Inflammatory macrophage treated with lipopolysaccharide for 4 hours (primary cell): ENCODE measurements at regions not wholly inside any gene's neighbourhood (a gene's known extent, or its start where the extent isn't known, plus 50 kb on each side); places are given as distances from the start of the nearest gene placed in this dataset.

Experiments
- DNase-seq: peaks from one replicate; pipeline ENCODE4 v3.0.0-alpha.2; 2020

DNA sequence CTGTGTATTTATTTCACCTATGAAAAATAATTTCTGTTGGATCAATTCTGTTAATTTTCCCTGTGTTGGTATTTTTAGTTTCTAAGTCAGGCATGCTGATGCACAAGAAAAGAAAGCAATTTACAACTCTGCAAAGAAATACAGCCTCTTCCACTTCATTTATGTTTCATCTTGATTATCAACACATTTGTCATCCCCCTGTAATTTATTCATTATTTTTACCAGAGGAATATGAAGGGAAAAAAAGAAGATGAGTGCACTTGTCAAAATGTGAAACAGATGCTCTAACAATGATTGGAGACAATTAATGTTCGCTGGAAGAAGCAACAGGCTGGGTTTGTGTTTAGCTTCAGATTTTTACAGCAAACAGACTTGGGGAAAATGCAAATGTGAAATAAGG, 958.5 kb upstream of the SEL1L start:
- DNase-seq, result no peak

DNA sequence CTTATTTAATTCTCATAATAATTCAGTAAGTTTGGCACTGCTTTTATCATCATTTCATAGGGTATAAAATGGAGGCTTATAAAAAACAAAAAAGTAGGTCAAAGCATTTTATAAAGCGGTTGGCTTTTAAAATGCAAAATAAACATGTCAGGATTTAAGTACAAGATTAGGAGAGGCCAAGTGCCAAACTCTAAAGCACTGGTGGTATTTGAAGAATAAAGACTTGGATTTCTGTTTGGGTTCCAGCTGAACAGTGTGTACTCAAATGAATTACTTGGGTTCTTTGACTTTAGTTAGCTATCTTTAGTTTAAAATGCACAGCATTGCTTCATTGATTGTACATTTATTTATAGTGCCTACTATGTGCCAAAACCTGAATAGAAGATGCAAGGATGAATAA, 966.6 kb upstream of the SEL1L start:
- no peak for DNase-seq

- no peak for DNase-seq
Observed at GRCh38 chr14:82501554-82501953, 967.9 kb upstream of the SEL1L start.

DNA sequence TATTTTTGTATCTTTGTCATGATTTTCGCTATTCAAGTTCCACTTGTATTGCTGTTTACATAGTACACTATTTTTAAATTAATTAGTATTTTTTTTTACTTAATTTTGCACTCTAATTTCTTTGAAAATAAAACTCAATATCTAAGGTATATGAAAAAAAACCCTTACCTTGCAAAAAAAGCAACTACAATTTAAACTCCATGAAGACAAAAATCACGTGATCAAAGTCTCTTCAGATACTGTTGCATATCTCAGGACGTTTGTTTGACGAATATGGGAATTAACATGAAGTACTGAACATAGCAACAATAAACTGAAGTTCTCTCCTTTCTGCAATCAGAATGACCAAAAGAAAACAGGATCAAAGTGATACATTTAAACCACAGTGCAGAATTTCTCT, 968.4 kb upstream of the SEL1L start:
- DNase-seq, result no peak

GRCh38 chr14:82504894-82505293, 971.2 kb upstream of the SEL1L start:
- DNase-seq, result no peak

DNA sequence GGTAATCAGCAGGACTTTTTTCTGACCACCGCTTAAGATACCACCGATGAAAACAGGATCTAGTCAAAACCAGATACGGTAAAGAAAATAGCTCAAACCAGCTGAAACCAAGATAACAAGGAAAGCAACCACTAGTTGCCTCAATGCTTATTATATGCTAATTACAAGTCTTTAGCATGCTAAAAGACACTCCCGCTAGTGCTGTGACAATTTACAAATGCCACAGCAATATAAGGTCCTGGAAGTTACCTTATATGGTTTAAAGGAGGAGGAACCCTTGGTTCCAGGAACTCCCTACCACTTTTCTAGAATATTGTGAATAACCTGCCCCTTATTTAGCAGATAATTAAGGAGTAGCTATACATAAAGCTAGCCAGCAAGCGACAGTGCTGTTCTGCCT, 976.4 kb upstream of the SEL1L start:
- DNase-seq, result no peak

DNA sequence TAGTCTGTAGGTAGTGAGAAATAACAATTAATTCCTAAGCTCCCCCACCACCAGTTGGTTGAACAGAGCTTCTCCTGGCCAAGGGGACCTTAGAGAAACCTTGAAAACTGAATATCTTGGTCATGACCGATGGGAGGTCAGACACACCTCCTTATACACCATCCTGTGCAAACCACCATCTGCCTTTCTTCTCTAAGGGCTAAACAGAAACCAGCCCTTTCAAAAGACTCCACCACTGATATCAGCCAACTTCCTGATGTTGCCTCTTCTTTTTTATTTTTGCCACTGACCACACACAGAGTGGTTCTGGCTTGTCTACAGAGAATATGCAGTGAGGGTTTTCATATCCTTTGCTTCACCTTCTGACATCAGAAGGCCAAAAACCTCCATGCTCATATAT, 977.7 kb upstream of the SEL1L start:
- no peak for DNase-seq

- DNase-seq, result no peak
Observed at GRCh38 chr14:82520765-82521164, 987.1 kb upstream of the SEL1L start.

DNA sequence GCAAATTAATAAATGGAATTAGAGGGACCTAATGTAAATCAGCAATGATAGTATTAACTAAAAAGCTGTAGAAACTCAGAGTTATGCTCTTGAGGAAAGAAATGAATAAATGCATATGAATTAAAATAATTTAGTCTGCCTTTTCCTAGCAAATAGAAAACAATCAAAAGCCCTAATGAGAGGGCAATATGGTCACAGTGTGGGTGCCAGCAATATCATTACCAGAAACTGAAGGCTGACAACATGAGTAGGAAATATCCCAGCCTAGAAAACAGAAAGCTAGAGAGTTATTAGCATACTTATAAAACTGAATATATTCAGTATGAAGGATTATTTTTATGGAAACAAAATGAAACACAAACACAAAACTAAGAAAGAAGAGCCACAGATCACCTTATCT, 987.5 kb upstream of the SEL1L start:
- DNase-seq, result no peak

DNA sequence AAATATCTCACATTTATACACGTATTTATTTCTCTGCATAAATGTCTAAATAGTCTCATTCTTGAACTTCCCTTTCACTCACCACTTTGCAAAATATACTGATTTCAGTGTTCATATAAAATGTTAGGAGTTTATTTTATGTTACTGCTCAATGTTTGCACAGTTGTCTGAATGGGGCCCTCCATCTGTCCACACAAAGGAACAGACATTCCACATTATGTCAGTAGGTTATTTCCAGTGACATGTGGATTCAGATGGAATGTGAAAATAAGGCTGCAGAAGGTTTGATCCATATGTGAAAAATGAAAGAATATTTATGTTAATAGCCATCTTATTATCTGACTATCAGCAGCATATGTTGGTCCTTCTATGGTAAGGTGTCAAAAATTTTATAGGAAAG, 994.4 kb upstream of the SEL1L start:
- no peak for DNase-seq

- no peak for DNase-seq
Observed at GRCh38 chr14:82533351-82533750, 999.7 kb upstream of the SEL1L start.

DNA sequence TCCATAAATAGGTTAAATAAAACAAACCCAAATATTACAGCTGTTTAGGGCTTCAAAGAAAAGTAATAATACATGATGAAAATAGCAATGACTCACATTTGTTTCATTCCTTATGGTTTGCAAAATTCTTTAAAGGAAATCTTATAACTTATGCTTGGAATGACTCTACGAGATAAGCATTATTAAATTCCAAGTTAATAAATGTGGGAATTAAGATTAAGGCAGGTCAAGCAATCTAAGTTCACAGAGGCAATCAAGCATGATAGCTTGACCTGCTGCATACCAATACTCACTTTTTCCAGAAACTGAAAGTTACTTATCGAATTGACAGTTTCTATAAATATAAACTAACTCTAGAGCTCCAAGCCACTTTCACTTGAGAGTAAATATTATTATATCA, 1002.9 kb upstream of the SEL1L start:
- no peak for DNase-seq

- no peak for DNase-seq
Observed at GRCh38 chr14:82537831-82538230, 1004.2 kb upstream of the SEL1L start.

DNA sequence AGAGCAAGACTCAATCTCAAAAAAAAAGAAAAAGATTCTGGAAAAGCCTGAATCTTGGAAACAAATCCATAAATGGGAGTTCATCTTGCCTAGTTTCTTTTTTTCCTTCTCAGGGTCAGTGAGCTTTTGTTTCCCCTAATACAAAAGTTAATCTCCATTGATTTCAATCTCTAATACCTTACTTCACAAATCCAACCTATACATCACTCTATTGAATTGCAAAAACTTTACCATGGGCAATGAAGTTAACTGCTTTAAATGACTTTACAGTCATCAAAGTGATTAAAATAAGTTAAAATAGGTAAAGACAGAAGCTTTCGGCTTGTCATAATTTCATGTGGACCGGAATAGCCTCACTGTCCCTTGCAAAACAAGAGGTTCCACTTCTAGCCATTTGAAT, 1012.7 kb upstream of the SEL1L start:
- no peak for DNase-seq

GRCh38 chr14:82549306-82549990, 1015.8 kb upstream of the SEL1L start:
- DNase-seq, result no peak

GRCh38 chr14:82562881-82563280, 1029.2 kb upstream of the SEL1L start:
- DNase-seq, result no peak

DNA sequence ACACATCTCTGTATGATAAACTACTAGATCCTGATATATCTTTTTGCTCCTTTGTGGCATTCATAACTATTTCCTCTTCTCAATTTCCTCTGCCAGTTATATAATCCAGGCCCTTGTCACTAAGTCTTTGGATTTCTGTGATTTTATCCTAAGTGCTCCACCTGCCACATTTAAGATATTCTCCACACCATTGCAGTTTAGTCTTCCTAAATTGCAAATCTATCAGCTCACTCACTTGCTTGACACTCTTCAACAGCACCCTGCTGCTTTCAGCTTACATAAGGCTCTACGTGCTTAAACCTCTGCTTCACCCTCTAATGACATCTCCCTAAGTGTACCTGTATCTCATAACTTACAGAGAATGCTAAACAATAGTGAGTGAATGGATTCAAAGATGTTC, 1032.2 kb upstream of the SEL1L start:
- no peak for DNase-seq

GRCh38 chr14:82587226-82587625, 1053.6 kb upstream of the SEL1L start:
- no peak for DNase-seq

- no peak for DNase-seq
Observed at GRCh38 chr14:82595466-82595865, 1061.8 kb upstream of the SEL1L start.

DNA sequence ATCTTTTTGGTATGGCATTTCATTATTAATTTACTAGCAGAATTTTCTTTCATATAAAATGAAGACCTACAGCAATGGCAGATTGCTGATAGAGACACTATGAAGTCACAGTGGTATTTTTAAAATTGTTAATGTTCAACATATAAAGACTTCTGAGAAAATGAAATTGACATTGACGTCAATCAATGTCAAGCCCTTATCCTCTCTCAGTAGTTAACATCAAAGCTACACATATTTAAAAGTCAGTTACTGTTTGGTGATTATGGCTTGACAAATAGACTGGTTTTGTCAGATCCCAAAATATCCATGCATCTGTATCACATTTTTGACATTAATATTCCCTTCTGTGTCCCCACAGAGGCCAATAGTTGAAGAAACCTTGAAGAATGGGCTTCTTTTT, 1069.1 kb upstream of the SEL1L start:
- no peak for DNase-seq

DNA sequence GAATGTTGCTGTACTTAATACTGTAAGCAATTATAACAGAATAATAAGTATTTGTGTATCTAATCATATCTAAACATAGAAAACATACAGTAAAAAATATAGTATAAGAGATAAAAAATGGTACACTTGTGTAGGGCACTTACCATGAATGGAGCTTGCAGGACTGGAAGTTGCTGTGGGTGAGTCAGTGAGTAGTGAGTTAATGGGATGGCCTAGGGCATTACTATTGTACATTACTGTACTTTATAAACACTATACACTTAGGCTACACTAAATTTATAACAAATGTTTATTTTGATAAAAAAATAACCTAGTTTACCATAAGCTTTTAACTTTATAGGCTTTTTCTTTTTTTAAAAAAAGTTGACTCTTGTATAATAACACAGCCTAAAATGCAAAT, 1071.2 kb upstream of the SEL1L start:
- DNase-seq, result no peak

DNA sequence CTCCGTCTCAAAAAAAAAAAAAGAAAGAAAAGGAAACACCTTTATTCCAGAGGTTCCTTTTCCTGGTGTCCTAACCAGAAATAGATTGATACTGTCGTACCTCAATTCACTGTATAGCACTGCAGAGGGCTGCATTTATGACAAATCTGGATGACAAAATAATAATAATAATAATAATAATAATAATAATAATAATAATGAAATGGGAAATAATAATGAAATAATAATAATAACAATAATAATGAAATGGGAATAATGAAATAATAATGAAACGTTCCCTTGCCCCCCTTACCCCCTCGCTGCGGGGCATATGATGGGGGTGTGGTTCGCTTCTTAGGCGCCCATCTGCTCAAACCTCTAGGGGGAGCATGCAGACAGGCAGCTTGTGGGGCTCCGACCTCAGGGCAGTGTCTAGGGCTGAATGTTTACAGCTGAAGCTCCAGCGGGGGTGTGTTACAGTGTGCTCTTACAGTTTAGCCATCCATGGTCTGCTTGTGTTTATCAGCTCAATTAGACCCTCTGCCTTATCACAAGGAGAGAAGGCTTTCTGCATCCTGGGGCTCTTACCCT, 1088.3 kb upstream of the SEL1L start:
- DNase-seq, result no peak

DNA sequence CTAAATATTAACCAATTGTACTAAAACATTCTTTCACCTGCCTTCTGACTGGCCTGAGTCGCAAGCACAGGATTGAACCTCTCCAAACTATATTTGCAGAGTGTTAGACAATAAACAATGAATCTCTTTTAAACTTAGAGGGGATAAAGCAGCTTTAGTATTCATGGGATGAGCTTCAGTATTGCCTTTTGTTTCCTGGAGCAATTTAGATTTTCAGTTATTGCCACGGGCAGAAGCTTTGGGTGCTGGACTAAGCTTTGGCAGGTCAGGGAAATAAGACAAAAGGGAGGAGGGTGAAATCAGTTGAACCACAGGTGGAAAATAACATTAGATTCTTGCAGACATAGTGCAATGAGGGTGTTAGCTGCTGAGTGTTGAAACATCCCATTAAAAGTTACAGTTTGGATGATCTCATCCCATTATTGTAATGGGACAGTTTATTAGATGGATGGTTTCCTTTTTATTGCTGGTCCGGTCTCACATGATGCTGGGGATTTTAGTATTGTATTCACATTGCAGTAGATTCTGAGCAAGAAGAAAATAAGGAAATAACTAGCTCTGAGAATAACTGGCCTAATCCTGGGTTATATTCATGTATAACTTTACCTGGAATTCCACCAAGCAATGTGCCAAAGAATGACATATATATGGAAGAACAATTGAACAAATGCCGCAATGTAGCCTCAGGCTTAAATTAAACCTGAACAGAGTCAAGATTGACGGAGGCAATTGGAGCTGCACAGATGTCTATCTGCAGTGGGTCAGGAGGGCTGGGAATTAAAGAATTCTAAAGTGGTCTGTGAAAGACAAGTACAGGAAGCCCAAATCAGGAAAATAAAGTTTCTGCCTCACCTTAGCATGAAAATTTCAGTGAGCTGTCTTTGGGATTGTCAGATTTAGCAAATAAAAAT, 1092.8 kb upstream of the SEL1L start:
- DNase-seq, result no peak

- no peak for DNase-seq
Observed at GRCh38 chr14:82635915-82636314, 1102.3 kb upstream of the SEL1L start.
